ENCODE measurements at regions not wholly inside any gene's neighbourhood (a gene's known extent, or its start where the extent isn't known, plus 50 kb on each side); places are given as distances from the start of the nearest gene placed in this dataset.

DNA sequence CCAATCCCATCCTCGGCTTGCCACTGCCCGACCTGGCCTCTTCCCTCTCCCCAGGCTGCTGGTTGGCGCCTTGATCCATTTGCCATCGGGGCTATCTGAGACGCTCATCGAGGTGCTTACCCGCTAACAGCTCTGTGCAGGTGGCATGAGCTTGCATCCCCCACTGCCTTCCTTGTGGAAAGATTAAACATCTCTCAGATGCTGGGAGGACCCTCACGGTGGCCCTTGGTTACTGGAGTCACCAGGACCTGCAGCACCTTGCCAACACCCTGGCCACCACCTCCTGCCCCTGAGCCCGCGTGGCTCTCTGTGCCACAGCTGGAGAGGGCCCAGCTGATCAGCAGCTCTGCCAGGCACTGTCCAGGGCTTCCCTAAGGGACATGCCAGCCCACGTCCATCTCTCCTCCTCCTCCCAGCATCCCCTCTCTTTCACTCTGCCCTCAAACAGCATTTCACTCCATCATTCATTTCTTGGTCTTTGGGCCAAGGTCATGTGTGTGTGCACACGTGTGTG, 249.6 kb downstream of the RBFOX3 start:
- FAIRE-seq (no peak), DNase-seq (peak in 1 of 5 donors; percentile 41)
- intact Hi-C loops (cut with DNase I): no loop called here
- Histone ChIP-seq H3K27me3 (ENCODE audit: control insufficient read depth, insufficient read depth, low read length) (peaks cover 9% of the 10 kb centered on the region), H3K4me1 (ENCODE audit: control insufficient read depth in 2 of 3, insufficient read depth in 2 of 3, low read depth in 1 of 3, low read length in 3 of 3) (no peaks in the 10 kb centered on the region), H3K27ac (ENCODE audit: low read depth in 2 of 2, low read length in 2 of 2) (no peak overlapping the region), H3K36me3 (ENCODE audit: control insufficient read depth in 2 of 3, insufficient read depth in 3 of 3, low read length in 3 of 3) (no peaks in the 10 kb centered on the region), H3K4me3 (ENCODE audit: low read length in 3 of 3) (no peak overlapping the region), H3K9me3 (ENCODE audit: control insufficient read depth in 2 of 3, insufficient read depth in 1 of 3, low read length in 3 of 3) (no peaks in the 10 kb centered on the region), H3K9ac (ENCODE audit: low read length in 3 of 3) (no peak overlapping the region)
- TF ChIP-seq, protein P1, sequence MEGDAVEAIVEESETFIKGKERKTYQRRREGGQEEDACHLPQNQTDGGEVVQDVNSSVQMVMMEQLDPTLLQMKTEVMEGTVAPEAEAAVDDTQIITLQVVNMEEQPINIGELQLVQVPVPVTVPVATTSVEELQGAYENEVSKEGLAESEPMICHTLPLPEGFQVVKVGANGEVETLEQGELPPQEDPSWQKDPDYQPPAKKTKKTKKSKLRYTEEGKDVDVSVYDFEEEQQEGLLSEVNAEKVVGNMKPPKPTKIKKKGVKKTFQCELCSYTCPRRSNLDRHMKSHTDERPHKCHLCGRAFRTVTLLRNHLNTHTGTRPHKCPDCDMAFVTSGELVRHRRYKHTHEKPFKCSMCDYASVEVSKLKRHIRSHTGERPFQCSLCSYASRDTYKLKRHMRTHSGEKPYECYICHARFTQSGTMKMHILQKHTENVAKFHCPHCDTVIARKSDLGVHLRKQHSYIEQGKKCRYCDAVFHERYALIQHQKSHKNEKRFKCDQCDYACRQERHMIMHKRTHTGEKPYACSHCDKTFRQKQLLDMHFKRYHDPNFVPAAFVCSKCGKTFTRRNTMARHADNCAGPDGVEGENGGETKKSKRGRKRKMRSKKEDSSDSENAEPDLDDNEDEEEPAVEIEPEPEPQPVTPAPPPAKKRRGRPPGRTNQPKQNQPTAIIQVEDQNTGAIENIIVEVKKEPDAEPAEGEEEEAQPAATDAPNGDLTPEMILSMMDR (IDR thresholded peaks at IDR 0.05; ENCODE audit: borderline replicate concordance, extremely low read depth, insufficient read depth): no peak

DNA sequence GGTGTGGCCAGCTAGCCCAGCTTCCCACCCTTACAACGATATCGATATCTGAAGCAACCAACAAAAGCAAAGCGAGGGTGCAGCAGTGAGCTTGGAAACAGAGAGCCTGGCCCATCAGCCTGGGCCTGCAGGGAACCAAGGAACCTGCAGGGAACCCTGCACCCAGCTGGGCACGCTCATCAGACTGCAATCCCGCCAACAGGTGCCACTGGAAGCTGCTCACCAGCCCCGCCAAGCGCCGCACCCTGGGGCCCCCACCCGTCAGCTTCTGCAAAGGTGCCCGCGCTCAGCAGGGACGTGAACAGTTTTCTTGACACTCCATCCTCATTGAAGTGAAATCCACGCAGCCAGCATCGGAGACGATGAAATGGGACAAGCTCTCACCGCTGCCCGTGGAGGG, 250.7 kb downstream of the RBFOX3 start:
- H3K4me3 ChIP-seq (ENCODE audit: low read length in 3 of 3): no peak overlapping the region
- H3K27me3 ChIP-seq (ENCODE audit: control insufficient read depth, insufficient read depth, low read length): peaks cover 5% of the 10 kb centered on the region

DNA sequence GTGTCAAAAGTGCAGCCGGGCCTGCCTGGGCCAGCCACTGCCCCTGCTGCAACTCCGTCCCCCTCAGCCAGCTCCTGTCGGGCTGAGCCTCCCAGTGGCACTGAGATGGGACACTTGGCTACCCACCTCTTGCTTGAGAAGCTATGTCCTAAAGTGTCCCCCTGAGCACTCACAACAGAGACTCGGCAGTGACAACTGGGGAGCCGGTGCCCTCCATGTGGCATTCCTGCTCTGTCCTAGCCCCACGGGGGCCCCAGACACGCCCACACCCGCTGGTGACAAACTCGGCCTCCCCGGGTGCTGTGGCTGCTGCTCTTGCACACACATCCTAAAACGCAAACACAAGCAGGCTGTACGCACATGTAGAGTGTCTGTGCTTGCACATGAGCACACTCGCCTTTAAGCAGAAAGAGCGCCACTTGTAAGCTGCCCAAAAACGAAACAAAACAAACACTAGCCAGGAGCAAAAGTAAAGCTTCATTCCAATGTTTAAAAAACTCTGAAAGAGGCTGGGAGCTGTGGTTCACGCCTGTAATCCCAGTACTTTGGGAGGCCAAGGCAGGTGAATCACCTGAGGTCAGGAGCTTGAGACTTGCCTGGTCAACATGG, 253.9 kb downstream of the RBFOX3 start:
- Histone ChIP-seq H3K4me1 (ENCODE audit: control insufficient read depth in 2 of 3, insufficient read depth in 2 of 3, low read depth in 1 of 3, low read length in 3 of 3) (no peaks in the 10 kb centered on the region), H3K27ac (ENCODE audit: low read depth in 2 of 2, low read length in 2 of 2) (no peak overlapping the region), H3K27me3 (ENCODE audit: control insufficient read depth, insufficient read depth, low read length) (peaks cover 5% of the 10 kb centered on the region), H3K9me3 (ENCODE audit: control insufficient read depth in 2 of 3, insufficient read depth in 1 of 3, low read length in 3 of 3) (no peaks in the 10 kb centered on the region), H3K36me3 (ENCODE audit: control insufficient read depth in 2 of 3, insufficient read depth in 3 of 3, low read length in 3 of 3) (no peaks in the 10 kb centered on the region), H3K4me3 (ENCODE audit: low read length in 3 of 3) (no peak overlapping the region), H3K9ac (ENCODE audit: low read length in 3 of 3) (no peak overlapping the region)
- TF ChIP-seq, protein P1 (IDR thresholded peaks at IDR 0.05; ENCODE audit: borderline replicate concordance, extremely low read depth, insufficient read depth): no peak
- FAIRE-seq (no peak), DNase-seq (peak in 1 of 5 donors; percentile 30)
- intact Hi-C loops (cut with DNase I): no loop called here

More for the DNA sequence above, 250.7 kb downstream of the RBFOX3 start:
- FAIRE-seq: no peak
- Histone ChIP-seq H3K9ac (ENCODE audit: low read length in 3 of 3) (no peak overlapping the region), H3K4me1 (ENCODE audit: control insufficient read depth in 2 of 3, insufficient read depth in 2 of 3, low read depth in 1 of 3, low read length in 3 of 3) (no peaks in the 10 kb centered on the region), H3K9me3 (ENCODE audit: control insufficient read depth in 2 of 3, insufficient read depth in 1 of 3, low read length in 3 of 3) (no peaks in the 10 kb centered on the region), H3K27ac (ENCODE audit: low read depth in 2 of 2, low read length in 2 of 2) (no peak overlapping the region), H3K36me3 (ENCODE audit: control insufficient read depth in 2 of 3, insufficient read depth in 3 of 3, low read length in 3 of 3) (no peaks in the 10 kb centered on the region)
- TF ChIP-seq, protein P1 (IDR thresholded peaks at IDR 0.05; ENCODE audit: borderline replicate concordance, extremely low read depth, insufficient read depth): no peak
- peak in 1 of 5 donors; percentile 44 for DNase-seq
- intact Hi-C loops (cut with DNase I): no loop called here

Measured in kidney (tissue), 13 donors.